ENCODE measurements at regions not wholly inside any gene's neighbourhood (a gene's known extent, or its start where the extent isn't known, plus 50 kb on each side); places are given as distances from the start of the nearest gene placed in this dataset.

DNA sequence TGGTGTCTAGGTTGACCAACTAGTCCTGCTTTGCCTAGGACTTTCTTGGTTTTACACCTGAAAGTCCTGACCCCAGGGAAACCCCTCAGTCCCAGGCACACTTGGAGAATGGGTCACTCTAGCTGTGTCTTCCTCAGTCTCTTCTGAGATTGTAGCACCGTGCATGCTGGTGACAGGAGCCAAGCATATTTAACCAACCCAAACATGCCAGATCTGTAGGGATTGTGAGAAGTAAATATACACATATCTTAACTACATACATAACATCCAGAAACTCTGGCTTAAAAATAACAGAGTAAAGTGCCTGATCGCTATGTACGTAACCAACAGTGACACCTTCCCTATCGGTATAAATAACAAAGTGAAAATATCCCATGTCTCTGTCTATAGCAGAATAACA is 158.1 kb downstream of the HAPSTR1 start:
- H3K4me3 Mint-ChIP-seq, result no peak overlapping the region
- H3K27ac Mint-ChIP-seq, result no peak overlapping the region
- TF ChIP-seq CREB1 (CRISPR knock-in tag; IDR thresholded peaks at IDR 0.05; ENCODE audit: low read depth) (no peak), NANOG (IDR thresholded peaks at IDR 0.05; ENCODE audit: borderline replicate concordance) (no peak), STAT1 (IDR thresholded peaks at IDR 0.05; ENCODE audit: unreplicated experiment) (no peak), ZNF331 (CRISPR knock-in tag; IDR thresholded peaks at IDR 0.05; ENCODE audit: low read depth) (no peak), ZNF114 (CRISPR knock-in tag; IDR thresholded peaks at IDR 0.05) (no peak), EZH2phosphoT487 (IDR thresholded peaks at IDR 0.05; ENCODE audit: unreplicated experiment) (no peak)
- TF ChIP-seq, protein P1, sequence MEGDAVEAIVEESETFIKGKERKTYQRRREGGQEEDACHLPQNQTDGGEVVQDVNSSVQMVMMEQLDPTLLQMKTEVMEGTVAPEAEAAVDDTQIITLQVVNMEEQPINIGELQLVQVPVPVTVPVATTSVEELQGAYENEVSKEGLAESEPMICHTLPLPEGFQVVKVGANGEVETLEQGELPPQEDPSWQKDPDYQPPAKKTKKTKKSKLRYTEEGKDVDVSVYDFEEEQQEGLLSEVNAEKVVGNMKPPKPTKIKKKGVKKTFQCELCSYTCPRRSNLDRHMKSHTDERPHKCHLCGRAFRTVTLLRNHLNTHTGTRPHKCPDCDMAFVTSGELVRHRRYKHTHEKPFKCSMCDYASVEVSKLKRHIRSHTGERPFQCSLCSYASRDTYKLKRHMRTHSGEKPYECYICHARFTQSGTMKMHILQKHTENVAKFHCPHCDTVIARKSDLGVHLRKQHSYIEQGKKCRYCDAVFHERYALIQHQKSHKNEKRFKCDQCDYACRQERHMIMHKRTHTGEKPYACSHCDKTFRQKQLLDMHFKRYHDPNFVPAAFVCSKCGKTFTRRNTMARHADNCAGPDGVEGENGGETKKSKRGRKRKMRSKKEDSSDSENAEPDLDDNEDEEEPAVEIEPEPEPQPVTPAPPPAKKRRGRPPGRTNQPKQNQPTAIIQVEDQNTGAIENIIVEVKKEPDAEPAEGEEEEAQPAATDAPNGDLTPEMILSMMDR (conservative IDR thresholded peaks at IDR 0.05; ENCODE audit: low read depth in 2 of 2), result no peak
- TF ChIP-seq, protein P2, sequence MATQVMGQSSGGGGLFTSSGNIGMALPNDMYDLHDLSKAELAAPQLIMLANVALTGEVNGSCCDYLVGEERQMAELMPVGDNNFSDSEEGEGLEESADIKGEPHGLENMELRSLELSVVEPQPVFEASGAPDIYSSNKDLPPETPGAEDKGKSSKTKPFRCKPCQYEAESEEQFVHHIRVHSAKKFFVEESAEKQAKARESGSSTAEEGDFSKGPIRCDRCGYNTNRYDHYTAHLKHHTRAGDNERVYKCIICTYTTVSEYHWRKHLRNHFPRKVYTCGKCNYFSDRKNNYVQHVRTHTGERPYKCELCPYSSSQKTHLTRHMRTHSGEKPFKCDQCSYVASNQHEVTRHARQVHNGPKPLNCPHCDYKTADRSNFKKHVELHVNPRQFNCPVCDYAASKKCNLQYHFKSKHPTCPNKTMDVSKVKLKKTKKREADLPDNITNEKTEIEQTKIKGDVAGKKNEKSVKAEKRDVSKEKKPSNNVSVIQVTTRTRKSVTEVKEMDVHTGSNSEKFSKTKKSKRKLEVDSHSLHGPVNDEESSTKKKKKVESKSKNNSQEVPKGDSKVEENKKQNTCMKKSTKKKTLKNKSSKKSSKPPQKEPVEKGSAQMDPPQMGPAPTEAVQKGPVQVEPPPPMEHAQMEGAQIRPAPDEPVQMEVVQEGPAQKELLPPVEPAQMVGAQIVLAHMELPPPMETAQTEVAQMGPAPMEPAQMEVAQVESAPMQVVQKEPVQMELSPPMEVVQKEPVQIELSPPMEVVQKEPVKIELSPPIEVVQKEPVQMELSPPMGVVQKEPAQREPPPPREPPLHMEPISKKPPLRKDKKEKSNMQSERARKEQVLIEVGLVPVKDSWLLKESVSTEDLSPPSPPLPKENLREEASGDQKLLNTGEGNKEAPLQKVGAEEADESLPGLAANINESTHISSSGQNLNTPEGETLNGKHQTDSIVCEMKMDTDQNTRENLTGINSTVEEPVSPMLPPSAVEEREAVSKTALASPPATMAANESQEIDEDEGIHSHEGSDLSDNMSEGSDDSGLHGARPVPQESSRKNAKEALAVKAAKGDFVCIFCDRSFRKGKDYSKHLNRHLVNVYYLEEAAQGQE (IDR thresholded peaks at IDR 0.05; ENCODE audit: unreplicated experiment), result no peak
- H3K4me1 Mint-ChIP-seq, result peaks cover 5% of the 10 kb centered on the region
- ATAC-seq (no peak), DNase-seq (ENCODE audit: low spot score) (no peak)
- no peaks in the 10 kb centered on the region for H3K36me3 Mint-ChIP-seq (ENCODE audit: low read depth)
- H3K4me2 ChIP-seq, result no peak overlapping the region
- H3F3A ChIP-seq (replicated peaks; ENCODE audit: low read depth), result no peaks in the 10 kb centered on the region
- no peak overlapping the region for H3K27ac ChIP-seq (ENCODE audit: low read depth)
- H3K9me3 Mint-ChIP-seq, result no peaks in the 10 kb centered on the region
- no peak overlapping the region for H3K4me3 ChIP-seq
- H3K27me3 ChIP-seq (ENCODE audit: insufficient read depth), result no peaks in the 10 kb centered on the region
- 0 out of 2 replicates have a peak, but pooled peaks cover 4% of the 10 kb centered on the region for H3K9me2 ChIP-seq (ENCODE audit: insufficient read depth)
- no peaks in the 10 kb centered on the region for H4K20me1 ChIP-seq (replicated peaks; ENCODE audit: insufficient read depth)
- no peak overlapping the region for H2AFZ ChIP-seq
- no peaks in the 10 kb centered on the region; the same call in 1 of the 2 replicates for H3K4me1 ChIP-seq (ENCODE audit: insufficient read depth)
- peaks cover 2% of the 10 kb centered on the region for H3K27me3 Mint-ChIP-seq (ENCODE audit: insufficient read depth, low read depth, poor library complexity)
- H3K36me3 ChIP-seq (ENCODE audit: insufficient read depth), result no peaks in the 10 kb centered on the region
- H3K79me2 ChIP-seq (replicated peaks; ENCODE audit: insufficient read depth), result no peaks in the 10 kb centered on the region

DNA sequence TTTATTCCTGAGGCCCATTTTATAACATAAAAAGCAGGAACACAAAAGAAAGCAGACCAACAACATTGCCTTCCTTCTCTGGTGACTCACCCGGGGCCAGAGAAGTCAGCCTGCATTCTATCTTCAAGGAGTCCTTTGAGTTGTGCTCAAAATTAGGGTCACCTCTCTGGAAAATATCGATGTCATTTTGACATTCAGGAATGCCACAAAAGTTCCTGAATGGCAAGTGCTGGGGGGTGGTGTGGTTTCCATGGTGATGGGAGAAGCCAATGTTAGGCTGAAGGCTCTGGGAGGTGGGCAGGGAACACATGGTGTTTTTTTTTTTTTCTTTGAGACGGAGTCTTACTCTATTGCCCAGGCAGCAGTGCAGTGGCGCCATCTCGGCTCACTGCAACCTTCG is 159.6 kb downstream of the HAPSTR1 start:
- TF ChIP-seq EZH2phosphoT487 (IDR thresholded peaks at IDR 0.05; ENCODE audit: unreplicated experiment) (no peak), ZNF331 (CRISPR knock-in tag; IDR thresholded peaks at IDR 0.05; ENCODE audit: low read depth) (no peak)
- Histone ChIP-seq H4K20me1 (replicated peaks; ENCODE audit: insufficient read depth) (no peaks in the 10 kb centered on the region), H3K4me2 (no peak overlapping the region), H2AFZ (no peak overlapping the region), H3K4me3 (no peak overlapping the region), H3K36me3 (ENCODE audit: insufficient read depth) (no peaks in the 10 kb centered on the region), H3K4me1 (ENCODE audit: insufficient read depth) (no peaks in the 10 kb centered on the region; the same call in 1 of the 2 replicates), H3K27ac (ENCODE audit: low read depth) (no peak overlapping the region), H3K9me2 (ENCODE audit: insufficient read depth) (0 out of 2 replicates have a peak, but pooled peaks cover 4% of the 10 kb centered on the region), H3F3A (replicated peaks; ENCODE audit: low read depth) (no peaks in the 10 kb centered on the region), H3K27me3 (ENCODE audit: insufficient read depth) (no peaks in the 10 kb centered on the region), H3K79me2 (replicated peaks; ENCODE audit: insufficient read depth) (no peaks in the 10 kb centered on the region)
- no peaks in the 10 kb centered on the region for H3K36me3 Mint-ChIP-seq (ENCODE audit: low read depth)
- H3K27ac Mint-ChIP-seq, result no peak overlapping the region
- DNase-seq (ENCODE audit: low spot score) (no peak), ATAC-seq (no peak)
- H3K9me3 Mint-ChIP-seq, result no peaks in the 10 kb centered on the region
- H3K4me1 Mint-ChIP-seq, result peaks cover 6% of the 10 kb centered on the region
- H3K4me3 Mint-ChIP-seq, result no peak overlapping the region
- peaks cover 2% of the 10 kb centered on the region for H3K27me3 Mint-ChIP-seq (ENCODE audit: insufficient read depth, low read depth, poor library complexity)
